ENCODE measurements at regions not wholly inside any gene's neighbourhood (a gene's known extent, or its start where the extent isn't known, plus 50 kb on each side); places are given as distances from the start of the nearest gene placed in this dataset.

GRCh38 chr18:5668087-5668715 is 124.4 kb upstream of the EPB41L3 start:
- intact Hi-C loops (cut with DNase I; ENCODE audit: low total_unique reads) (loop anchor here (10.0 kb wide), 1 partner anchor 563 kb away; no protein-coding TSS in a partner anchor), in situ Hi-C loops (cut with MboI; ENCODE audit: low pct_ligation_motif_present in 1 of 4, low pct_unique_long_range_greater_than_20kb in 1 of 4, low sequenced_read_pairs in 3 of 4) (no loop called here)

GRCh38 chr18:5667356-5667755 is 123.6 kb upstream of the EPB41L3 start:
- H3K9me3 ChIP-seq = no peaks in the 10 kb centered on the region
- intact Hi-C loops (cut with DNase I; ENCODE audit: low total_unique reads) = loop anchor here (10.0 kb wide), 1 partner anchor 563 kb away; no protein-coding TSS in a partner anchor
- no peaks in the 10 kb centered on the region for H3K4me1 ChIP-seq
- 57 to 76% methylated on average over 3 of the region's 3 CpGs for WGBS, 2 donors (ENCODE audit: low coverage in 1 of 2)
- no peak for DNase-seq
- in situ Hi-C loops (cut with MboI; ENCODE audit: low pct_ligation_motif_present in 1 of 4, low pct_unique_long_range_greater_than_20kb in 1 of 4, low sequenced_read_pairs in 3 of 4) = no loop called here
- H3K36me3 ChIP-seq = no peaks in the 10 kb centered on the region
- H3K27ac ChIP-seq = no peak overlapping the region
- H3K27me3 ChIP-seq = no peaks in the 10 kb centered on the region
- no peak overlapping the region for H3K4me3 ChIP-seq
- TF ChIP-seq EP300 (IDR thresholded peaks at IDR 0.05; ENCODE audit: low read depth) = no peak
- no peak for TF ChIP-seq POLR2A (IDR thresholded peaks at IDR 0.05)
- no peak for TF ChIP-seq CTCF (IDR thresholded peaks at IDR 0.05)
- no peak for TF ChIP-seq POLR2AphosphoS5 (IDR thresholded peaks at IDR 0.05)

More at GRCh38 chr18:5668087-5668715, 124.4 kb upstream of the EPB41L3 start:
- H3K4me3 ChIP-seq = no peak overlapping the region
- H3K27ac ChIP-seq = no peak overlapping the region
- DNase-seq = no peak
- H3K36me3 ChIP-seq = no peaks in the 10 kb centered on the region
- H3K9me3 ChIP-seq = no peaks in the 10 kb centered on the region
- no peaks in the 10 kb centered on the region for H3K27me3 ChIP-seq
- H3K4me1 ChIP-seq = no peaks in the 10 kb centered on the region
- WGBS, 2 donors (ENCODE audit: low coverage in 1 of 2) = 61% methylated on average over 2 of the region's 2 CpGs; no CpG with 5 or more reads in 1 of the 2 donors
- TF ChIP-seq EP300 (IDR thresholded peaks at IDR 0.05; ENCODE audit: low read depth) (no peak), CTCF (IDR thresholded peaks at IDR 0.05) (no peak)

GRCh38 chr18:5662586-5663090 is 118.8 kb upstream of the EPB41L3 start:
- 84 to 100% methylated on average over 2 to 3 of the region's 3 CpGs for WGBS, 2 donors (ENCODE audit: low coverage in 1 of 2)
- in situ Hi-C loops (cut with MboI; ENCODE audit: low pct_ligation_motif_present in 1 of 4, low pct_unique_long_range_greater_than_20kb in 1 of 4, low sequenced_read_pairs in 3 of 4) (no loop called here), intact Hi-C loops (cut with DNase I; ENCODE audit: low total_unique reads) (loop anchor here (10.0 kb wide), 1 partner anchor 558 kb away; no protein-coding TSS in a partner anchor)
- no peaks in the 10 kb centered on the region for H3K36me3 ChIP-seq
- H3K9me3 ChIP-seq = no peaks in the 10 kb centered on the region
- DNase-seq = no peak
- no peak overlapping the region for H3K27ac ChIP-seq
- H3K4me3 ChIP-seq = no peak overlapping the region
- H3K27me3 ChIP-seq = no peaks in the 10 kb centered on the region
- no peak for TF ChIP-seq EP300 (IDR thresholded peaks at IDR 0.05; ENCODE audit: low read depth)
- TF ChIP-seq POLR2A (IDR thresholded peaks at IDR 0.05) = no peak
- TF ChIP-seq CTCF (IDR thresholded peaks at IDR 0.05) = no peak
- TF ChIP-seq POLR2AphosphoS5 (IDR thresholded peaks at IDR 0.05) = no peak
- H3K4me1 ChIP-seq = no peaks in the 10 kb centered on the region

- Histone ChIP-seq H3K4me1 (no peaks in the 10 kb centered on the region), H3K9me3 (no peaks in the 10 kb centered on the region), H3K36me3 (no peaks in the 10 kb centered on the region), H3K27ac (no peak overlapping the region), H3K27me3 (no peaks in the 10 kb centered on the region), H3K4me3 (no peak overlapping the region)
- WGBS, 2 donors (ENCODE audit: low coverage in 1 of 2) = 88% methylated on average over 1 of the region's 1 CpG; no CpG with 5 or more reads in 1 of the 2 donors
- TF ChIP-seq POLR2AphosphoS5 (IDR thresholded peaks at IDR 0.05) = no peak
- TF ChIP-seq EP300 (IDR thresholded peaks at IDR 0.05; ENCODE audit: low read depth) = no peak
- TF ChIP-seq CTCF (IDR thresholded peaks at IDR 0.05) = no peak
- no peak for TF ChIP-seq POLR2A (IDR thresholded peaks at IDR 0.05)
- in situ Hi-C loops (cut with MboI; ENCODE audit: low pct_ligation_motif_present in 1 of 4, low pct_unique_long_range_greater_than_20kb in 1 of 4, low sequenced_read_pairs in 3 of 4) = no loop called here
- DNase-seq = no peak
- intact Hi-C loops (cut with DNase I; ENCODE audit: low total_unique reads) = loop anchor here (10.0 kb wide), 1 partner anchor 556 kb away; no protein-coding TSS in a partner anchor
Measured at GRCh38 chr18:5661179-5661578, 117.4 kb upstream of the EPB41L3 start.

All from transverse colon (tissue), 4 donors.